Cardiac muscle cell (in vitro differentiated cells and primary cell): ENCODE measurements at regions not wholly inside any gene's neighbourhood (a gene's known extent, or its start where the extent isn't known, plus 50 kb on each side); places are given as distances from the start of the nearest gene placed in this dataset.

Source experiments
- DNase-seq, 2 donors: peaks; one replicate each; pipeline versions ENCODE4 v3.0.0 to v3.0.0-alpha.2; 2010 to 2017; ENCODE audit warnings: low read depth in 1 of 2, low spot score in 1 of 2
- H3K27ac ChIP-seq: fragments of 200-600 bp; sonication (generic); 2 replicates; pipeline ENCODE4 v1.5.1; 2016
- H3K27me3 ChIP-seq: fragments of 200-600 bp; sonication (generic); 2 replicates; pipeline ENCODE4 v1.6.0; 2016; ENCODE audit warnings: control low read depth
- H3K36me3 ChIP-seq: fragments of 200-600 bp; sonication (generic); 2 replicates; pipeline ENCODE4 v1.5.1; 2016; ENCODE audit warnings: control low read depth
- H3K4me1 ChIP-seq: fragments of 200-600 bp; sonication (generic); 2 replicates; pipeline ENCODE4 v1.8.1; 2017; ENCODE audit warnings: low read depth, mild to moderate bottlenecking, mixed run types
- H3K4me3 ChIP-seq: fragments of 200-600 bp; sonication (generic); 2 replicates; pipeline ENCODE4 v1.5.1; 2016; ENCODE audit warnings: mild to moderate bottlenecking
- H3K9me3 ChIP-seq: fragments of 200-600 bp; sonication (generic); 2 replicates; pipeline ENCODE4 v1.5.1; 2017; ENCODE audit warnings: low read depth, mild to moderate bottlenecking, control low read depth
- CTCF ChIP-seq: IDR thresholded peaks from 2 replicates; pipeline ENCODE4 v1.5.1; 2012; ENCODE audit warnings: low read depth, mild to moderate bottlenecking, low read length

- no peaks in the 10 kb centered on the region for H3K36me3 ChIP-seq
- H3K27me3 ChIP-seq, result no peaks in the 10 kb centered on the region
- H3K4me3 ChIP-seq, result no peak overlapping the region
- DNase-seq, result no peak
- H3K4me1 ChIP-seq, result no peaks in the 10 kb centered on the region
- H3K27ac ChIP-seq, result no peak overlapping the region
- no peaks in the 10 kb centered on the region for H3K9me3 ChIP-seq
- no peak for TF ChIP-seq CTCF
Observed at GRCh38 chr2:16140771-16141640, 200.7 kb downstream of the MYCN start.

GRCh38 chr2:16139663-16140615, 199.6 kb downstream of the MYCN start:
- Histone ChIP-seq H3K4me3 (no peak overlapping the region), H3K4me1 (no peaks in the 10 kb centered on the region), H3K27ac (no peak overlapping the region), H3K9me3 (no peaks in the 10 kb centered on the region), H3K36me3 (no peaks in the 10 kb centered on the region), H3K27me3 (no peaks in the 10 kb centered on the region)
- no peak for DNase-seq
- no peak for TF ChIP-seq CTCF

- Histone ChIP-seq H3K4me1 (no peaks in the 10 kb centered on the region), H3K9me3 (no peaks in the 10 kb centered on the region), H3K27me3 (no peaks in the 10 kb centered on the region), H3K36me3 (no peaks in the 10 kb centered on the region), H3K4me3 (no peak overlapping the region), H3K27ac (no peak overlapping the region)
- DNase-seq, result no peak
- no peak for TF ChIP-seq CTCF
Observed at GRCh38 chr2:16138811-16139662, 198.7 kb downstream of the MYCN start.

GRCh38 chr2:16137080-16137755, 196.9 kb downstream of the MYCN start:
- no peak for DNase-seq
- no peak for TF ChIP-seq CTCF
- H3K27ac ChIP-seq, result no peak overlapping the region
- no peak overlapping the region for H3K4me3 ChIP-seq
- no peaks in the 10 kb centered on the region for H3K4me1 ChIP-seq
- no peaks in the 10 kb centered on the region for H3K27me3 ChIP-seq
- H3K36me3 ChIP-seq, result no peaks in the 10 kb centered on the region
- no peaks in the 10 kb centered on the region for H3K9me3 ChIP-seq
